Gastroesophageal sphincter (tissue), 3 donors: ENCODE measurements at regions not wholly inside any gene's neighbourhood (a gene's known extent, or its start where the extent isn't known, plus 50 kb on each side); places are given as distances from the start of the nearest gene placed in this dataset.

Source experiments
- EP300 ChIP-seq: sonication (generic); formaldehyde crosslinking; IDR thresholded peaks from one replicate; pipeline ENCODE4 v1.6.1; 2017; ENCODE audit warnings: antibody characterized with exemption, mild to moderate bottlenecking
- POLR2A ChIP-seq, 2 donors: fragments of 450-650 bp; IDR thresholded peaks; one replicate each; pipeline ENCODE4 v1.6.1; 2017; ENCODE audit warnings: antibody characterized with exemption in 2 of 2, mild to moderate bottlenecking in 2 of 2, moderate library complexity in 1 of 2
- POLR2AphosphoS5 ChIP-seq: sonication (generic); formaldehyde crosslinking; IDR thresholded peaks from one replicate; pipeline ENCODE4 v1.6.1; 2017; ENCODE audit warnings: antibody characterized with exemption
- TF ChIP-seq, protein P1 (sequence below), 4 experiments: fragments of 200-600 bp in 2 of 4; fragments of 450-650 bp in 2 of 4; sonication (generic) in 1 of 4; IDR thresholded peaks; one replicate each; pipeline ENCODE4 v1.5.1; 2017 to 2019; ENCODE audit warnings: antibody characterized with exemption in 4 of 4, mild to moderate bottlenecking in 2 of 4, moderate library complexity in 2 of 4

DNA sequence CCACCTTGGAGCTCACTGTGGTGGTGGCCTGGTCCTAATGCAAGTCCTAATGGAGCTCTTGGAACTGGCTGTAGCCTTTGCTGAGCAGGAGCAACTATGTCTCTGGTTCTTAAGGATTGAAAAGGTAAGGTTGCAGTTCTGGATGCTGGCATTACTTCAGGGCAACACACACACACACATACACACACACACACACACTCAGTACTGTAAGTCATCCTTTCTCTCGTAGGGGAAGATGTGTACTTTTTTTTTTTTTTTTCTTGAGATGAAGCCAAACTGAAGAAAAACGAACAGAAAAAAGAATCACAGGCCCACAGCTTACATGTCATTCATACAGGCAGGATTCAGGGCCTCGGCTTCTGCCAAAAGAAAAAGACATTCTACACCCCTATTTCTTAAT is 81.1 kb upstream of the RPS23 start:
- TF ChIP-seq POLR2A (IDR thresholded peaks at IDR 0.05) = no peak
- TF ChIP-seq, protein P1, sequence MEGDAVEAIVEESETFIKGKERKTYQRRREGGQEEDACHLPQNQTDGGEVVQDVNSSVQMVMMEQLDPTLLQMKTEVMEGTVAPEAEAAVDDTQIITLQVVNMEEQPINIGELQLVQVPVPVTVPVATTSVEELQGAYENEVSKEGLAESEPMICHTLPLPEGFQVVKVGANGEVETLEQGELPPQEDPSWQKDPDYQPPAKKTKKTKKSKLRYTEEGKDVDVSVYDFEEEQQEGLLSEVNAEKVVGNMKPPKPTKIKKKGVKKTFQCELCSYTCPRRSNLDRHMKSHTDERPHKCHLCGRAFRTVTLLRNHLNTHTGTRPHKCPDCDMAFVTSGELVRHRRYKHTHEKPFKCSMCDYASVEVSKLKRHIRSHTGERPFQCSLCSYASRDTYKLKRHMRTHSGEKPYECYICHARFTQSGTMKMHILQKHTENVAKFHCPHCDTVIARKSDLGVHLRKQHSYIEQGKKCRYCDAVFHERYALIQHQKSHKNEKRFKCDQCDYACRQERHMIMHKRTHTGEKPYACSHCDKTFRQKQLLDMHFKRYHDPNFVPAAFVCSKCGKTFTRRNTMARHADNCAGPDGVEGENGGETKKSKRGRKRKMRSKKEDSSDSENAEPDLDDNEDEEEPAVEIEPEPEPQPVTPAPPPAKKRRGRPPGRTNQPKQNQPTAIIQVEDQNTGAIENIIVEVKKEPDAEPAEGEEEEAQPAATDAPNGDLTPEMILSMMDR (IDR thresholded peaks at IDR 0.05) = no peak
- no peak for TF ChIP-seq POLR2AphosphoS5
- no peak for TF ChIP-seq EP300
